ENCODE measurements at regions not wholly inside any gene's neighbourhood (a gene's known extent, or its start where the extent isn't known, plus 50 kb on each side); places are given as distances from the start of the nearest gene placed in this dataset.
"Not testable (repeated sequence)": the region's sequence is repeated elsewhere in the genome, so short reads cannot be mapped to it uniquely, and the experiment has no call there.

DNA sequence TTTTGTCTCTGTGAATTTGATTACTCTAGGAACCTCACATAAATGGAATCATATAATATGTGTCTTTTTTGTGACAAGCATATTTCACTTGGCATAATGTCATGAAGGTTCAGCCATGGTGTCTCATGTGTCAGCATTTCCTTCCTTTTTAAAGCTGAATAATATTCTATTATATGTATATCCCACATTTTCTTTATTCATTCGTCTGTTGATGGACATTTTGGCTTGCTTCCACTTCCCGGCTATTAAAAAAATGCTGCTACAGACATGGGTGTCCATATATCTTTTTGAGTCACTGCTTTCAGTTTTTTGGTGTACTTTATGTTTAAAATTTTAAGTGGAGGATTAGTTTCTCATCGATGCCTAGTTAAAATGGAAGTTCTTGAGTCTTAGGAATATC lies 59.8 kb upstream of the C5orf63 start:
- H3K9me3 ChIP-seq (ENCODE audit: control insufficient read depth, low read length), result no peaks in the 10 kb centered on the region
- no peaks in the 10 kb centered on the region for H3K36me3 ChIP-seq (ENCODE audit: control insufficient read depth, insufficient read depth, low read length)
- H3K27me3 ChIP-seq (ENCODE audit: control insufficient read depth, insufficient read depth, low read length), result no peaks in the 10 kb centered on the region
- no peak overlapping the region for H3K4me3 ChIP-seq (ENCODE audit: low read length)
- H3K4me1 ChIP-seq (ENCODE audit: control insufficient read depth, insufficient read depth, low read length), result no peaks in the 10 kb centered on the region
- H3K9ac ChIP-seq (ENCODE audit: low read length), result no peak overlapping the region

DNA sequence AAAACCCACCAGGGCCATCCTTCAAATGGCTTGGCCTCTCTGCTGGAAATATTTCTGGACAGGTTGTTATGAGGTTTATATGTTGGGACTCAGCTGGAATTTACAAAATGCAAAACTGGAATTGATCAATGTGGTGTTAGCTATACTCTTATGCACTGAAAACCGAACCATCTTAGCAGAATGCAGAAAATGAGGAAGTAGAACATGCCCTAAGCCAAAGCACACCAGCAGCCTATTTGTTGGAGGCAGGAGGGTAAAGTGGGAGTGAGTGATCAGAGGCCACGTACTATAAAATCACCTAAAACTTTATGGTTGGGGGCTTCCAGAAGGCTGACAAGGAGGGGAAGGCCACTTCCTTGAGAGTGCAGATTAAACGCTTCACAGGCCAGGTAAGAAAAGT lies 63.6 kb upstream of the C5orf63 start:
- H3K36me3 ChIP-seq (ENCODE audit: control insufficient read depth, insufficient read depth, low read length), result no peaks in the 10 kb centered on the region
- H3K27me3 ChIP-seq (ENCODE audit: control insufficient read depth, insufficient read depth, low read length), result no peaks in the 10 kb centered on the region
- no peak overlapping the region for H3K4me3 ChIP-seq (ENCODE audit: low read length)
- H3K9me3 ChIP-seq (ENCODE audit: control insufficient read depth, low read length), result no peaks in the 10 kb centered on the region
- H3K9ac ChIP-seq (ENCODE audit: low read length), result no peak overlapping the region
- no peaks in the 10 kb centered on the region for H3K4me1 ChIP-seq (ENCODE audit: control insufficient read depth, insufficient read depth, low read length)

- Histone ChIP-seq H3K36me3 (ENCODE audit: control insufficient read depth, insufficient read depth, low read length) (no peaks in the 10 kb centered on the region), H3K27me3 (ENCODE audit: control insufficient read depth, insufficient read depth, low read length) (no peaks in the 10 kb centered on the region), H3K9me3 (ENCODE audit: control insufficient read depth, low read length) (no peaks in the 10 kb centered on the region), H3K9ac (ENCODE audit: low read length) (no peak overlapping the region), H3K4me1 (ENCODE audit: control insufficient read depth, insufficient read depth, low read length) (no peaks in the 10 kb centered on the region), H3K4me3 (ENCODE audit: low read length) (no peak overlapping the region)
Observed at GRCh38 chr5:127143722-127144121, 70.4 kb upstream of the C5orf63 start.

GRCh38 chr5:127153031-127153430 lies 79.7 kb upstream of the C5orf63 start:
- no peaks in the 10 kb centered on the region for H3K27me3 ChIP-seq (ENCODE audit: control insufficient read depth, insufficient read depth, low read length)
- no peaks in the 10 kb centered on the region for H3K36me3 ChIP-seq (ENCODE audit: control insufficient read depth, insufficient read depth, low read length)
- H3K4me1 ChIP-seq (ENCODE audit: control insufficient read depth, insufficient read depth, low read length), result no peaks in the 10 kb centered on the region
- no peak overlapping the region for H3K9ac ChIP-seq (ENCODE audit: low read length)
- no peaks in the 10 kb centered on the region for H3K9me3 ChIP-seq (ENCODE audit: control insufficient read depth, low read length)
- H3K4me3 ChIP-seq (ENCODE audit: low read length), result no peak overlapping the region

GRCh38 chr5:127153521-127153920 lies 80.2 kb upstream of the C5orf63 start:
- Histone ChIP-seq H3K9me3 (ENCODE audit: control insufficient read depth, low read length) (no peaks in the 10 kb centered on the region), H3K4me3 (ENCODE audit: low read length) (no peak overlapping the region), H3K9ac (ENCODE audit: low read length) (no peak overlapping the region), H3K4me1 (ENCODE audit: control insufficient read depth, insufficient read depth, low read length) (no peaks in the 10 kb centered on the region), H3K27me3 (ENCODE audit: control insufficient read depth, insufficient read depth, low read length) (no peaks in the 10 kb centered on the region), H3K36me3 (ENCODE audit: control insufficient read depth, insufficient read depth, low read length) (no peaks in the 10 kb centered on the region)

DNA sequence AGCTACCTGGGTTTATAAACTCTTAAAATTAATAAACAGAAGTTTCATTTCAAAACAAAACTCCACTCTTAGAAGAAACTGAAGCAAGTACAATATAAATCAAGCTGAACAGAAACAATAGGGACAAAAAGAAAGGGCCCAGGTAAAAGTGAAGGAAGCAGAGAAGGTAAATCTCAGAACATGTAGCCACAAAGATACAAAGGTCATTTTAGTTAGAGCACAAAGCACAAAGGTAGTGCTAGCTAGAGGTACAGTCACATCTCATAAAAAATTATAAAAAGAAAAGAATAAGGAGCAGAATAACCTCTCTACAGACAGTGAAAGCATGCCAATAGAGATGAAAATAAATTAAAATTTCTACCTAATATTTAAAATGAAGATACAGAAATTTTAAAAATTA lies 90.4 kb upstream of the C5orf63 start:
- no peaks in the 10 kb centered on the region for H3K27me3 ChIP-seq (ENCODE audit: control insufficient read depth, insufficient read depth, low read length)
- H3K4me1 ChIP-seq (ENCODE audit: control insufficient read depth, insufficient read depth, low read length), result peaks cover 3% of the 10 kb centered on the region
- H3K4me3 ChIP-seq (ENCODE audit: low read length), result no peak overlapping the region
- H3K36me3 ChIP-seq (ENCODE audit: control insufficient read depth, insufficient read depth, low read length), result no peaks in the 10 kb centered on the region
- H3K9ac ChIP-seq (ENCODE audit: low read length), result no peak overlapping the region
- H3K9me3 ChIP-seq (ENCODE audit: control insufficient read depth, low read length), result no peaks in the 10 kb centered on the region

DNA sequence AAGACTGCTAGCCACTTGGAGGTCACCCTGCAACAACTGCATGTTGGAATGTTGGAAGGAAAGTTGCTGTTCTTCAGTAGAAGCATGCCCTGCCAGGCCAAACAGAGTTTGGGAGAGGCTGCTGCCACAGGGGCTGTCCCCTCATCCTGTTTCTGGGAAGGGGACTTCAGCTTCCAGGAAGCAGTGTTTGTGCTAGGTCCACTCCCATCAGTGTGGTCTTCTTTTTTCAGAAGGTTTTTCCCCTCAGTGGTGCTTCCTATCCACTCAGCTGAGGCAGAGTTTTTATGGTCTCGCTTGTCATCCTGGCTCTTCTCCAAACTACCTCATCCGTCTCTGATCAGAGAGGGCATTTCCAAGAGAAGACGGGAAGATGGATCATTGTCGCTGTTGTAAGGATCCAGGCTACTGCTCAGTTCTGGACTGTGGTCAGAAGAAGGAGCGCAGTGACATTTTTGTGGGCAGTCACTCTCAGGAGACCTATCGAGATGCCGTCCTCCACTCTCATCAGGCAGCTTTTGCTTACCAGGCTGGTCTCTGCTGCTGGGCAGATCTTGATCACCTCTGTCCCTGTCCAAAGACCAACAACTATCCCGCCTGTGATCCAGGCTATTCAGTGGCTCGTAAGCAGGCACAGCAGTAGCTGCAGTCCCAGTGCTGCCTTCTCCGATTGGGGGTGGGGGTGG lies 97.8 kb upstream of the C5orf63 start:
- no peak overlapping the region for H3K4me3 ChIP-seq (ENCODE audit: low read length)

DNA sequence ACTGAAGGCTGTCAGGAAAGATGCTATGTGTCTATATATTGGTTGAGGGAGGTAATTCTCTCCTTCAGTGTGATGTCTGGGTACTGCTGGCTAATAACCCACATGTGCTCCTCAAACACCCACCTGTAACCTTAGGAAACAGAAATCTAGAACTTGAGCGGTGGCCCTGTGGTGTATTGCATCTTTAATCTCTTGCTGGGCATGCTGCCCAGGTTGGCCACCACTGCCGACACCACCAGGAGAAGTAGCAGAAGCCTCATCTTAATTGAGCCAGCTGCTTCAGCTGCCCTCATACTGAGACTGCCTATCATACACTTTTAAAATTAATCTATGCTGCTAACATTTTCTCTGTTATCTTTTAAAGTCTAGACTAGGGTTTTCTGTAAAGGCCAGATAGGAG lies 103.5 kb upstream of the C5orf63 start:
- Histone ChIP-seq H3K36me3 (ENCODE audit: control insufficient read depth, insufficient read depth, low read length) (no peaks in the 10 kb centered on the region), H3K27me3 (ENCODE audit: control insufficient read depth, insufficient read depth, low read length) (no peaks in the 10 kb centered on the region), H3K9me3 (ENCODE audit: control insufficient read depth, low read length) (no peaks in the 10 kb centered on the region), H3K9ac (ENCODE audit: low read length) (no peak overlapping the region), H3K4me3 (ENCODE audit: low read length) (no peak overlapping the region), H3K4me1 (ENCODE audit: control insufficient read depth, insufficient read depth, low read length) (no peaks in the 10 kb centered on the region)

More for the DNA sequence above, 97.8 kb upstream of the C5orf63 start:
- no peaks in the 10 kb centered on the region for H3K4me1 ChIP-seq (ENCODE audit: control insufficient read depth, insufficient read depth, low read length)
- H3K9ac ChIP-seq (ENCODE audit: low read length), result no peak overlapping the region
- no peaks in the 10 kb centered on the region for H3K36me3 ChIP-seq (ENCODE audit: control insufficient read depth, insufficient read depth, low read length)
- H3K9me3 ChIP-seq (ENCODE audit: control insufficient read depth, low read length), result no peaks in the 10 kb centered on the region
- H3K27me3 ChIP-seq (ENCODE audit: control insufficient read depth, insufficient read depth, low read length), result no peaks in the 10 kb centered on the region

DNA sequence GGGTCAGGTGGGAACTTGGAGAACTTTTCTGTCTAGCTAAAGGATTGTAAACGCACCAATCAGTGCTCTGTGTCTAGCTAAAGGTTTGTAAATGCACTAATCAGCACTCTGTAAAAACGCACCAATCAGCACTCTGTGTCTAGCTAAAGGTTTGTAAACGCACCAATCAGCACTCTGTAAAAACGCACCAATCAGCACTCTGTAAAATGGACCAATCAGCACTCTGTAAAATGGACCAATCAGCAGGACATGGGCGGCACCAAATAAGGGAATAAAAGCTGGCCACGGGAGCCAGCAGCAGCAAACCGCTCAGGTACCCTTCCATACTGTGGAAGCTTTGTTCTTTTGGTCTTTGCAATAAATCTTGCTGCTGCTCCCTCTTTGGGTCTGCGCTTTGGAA lies 108.0 kb upstream of the MEGF10 start:
- not testable (repeated sequence) for H3K9me3 ChIP-seq (ENCODE audit: control insufficient read depth, low read length); H3K4me1 ChIP-seq (ENCODE audit: control insufficient read depth, insufficient read depth, low read length); H3K36me3 ChIP-seq (ENCODE audit: control insufficient read depth, insufficient read depth, low read length); H3K9ac ChIP-seq (ENCODE audit: low read length); H3K4me3 ChIP-seq (ENCODE audit: low read length); H3K27me3 ChIP-seq (ENCODE audit: control insufficient read depth, insufficient read depth, low read length)

GRCh38 chr5:127183332-127183731 lies 107.3 kb upstream of the MEGF10 start:
- Histone ChIP-seq H3K4me3 (ENCODE audit: low read length) (no peak overlapping the region), H3K4me1 (ENCODE audit: control insufficient read depth, insufficient read depth, low read length) (no peaks in the 10 kb centered on the region), H3K9me3 (ENCODE audit: control insufficient read depth, low read length) (no peaks in the 10 kb centered on the region), H3K27me3 (ENCODE audit: control insufficient read depth, insufficient read depth, low read length) (no peaks in the 10 kb centered on the region), H3K36me3 (ENCODE audit: control insufficient read depth, insufficient read depth, low read length) (no peaks in the 10 kb centered on the region), H3K9ac (ENCODE audit: low read length) (no peak overlapping the region)

GRCh38 chr5:127184851-127185250 lies 105.7 kb upstream of the MEGF10 start:
- Histone ChIP-seq H3K9me3 (ENCODE audit: control insufficient read depth, low read length) (no peaks in the 10 kb centered on the region), H3K9ac (ENCODE audit: low read length) (no peak overlapping the region), H3K4me3 (ENCODE audit: low read length) (no peak overlapping the region), H3K27me3 (ENCODE audit: control insufficient read depth, insufficient read depth, low read length) (no peaks in the 10 kb centered on the region), H3K4me1 (ENCODE audit: control insufficient read depth, insufficient read depth, low read length) (no peaks in the 10 kb centered on the region), H3K36me3 (ENCODE audit: control insufficient read depth, insufficient read depth, low read length) (no peaks in the 10 kb centered on the region)

DNA sequence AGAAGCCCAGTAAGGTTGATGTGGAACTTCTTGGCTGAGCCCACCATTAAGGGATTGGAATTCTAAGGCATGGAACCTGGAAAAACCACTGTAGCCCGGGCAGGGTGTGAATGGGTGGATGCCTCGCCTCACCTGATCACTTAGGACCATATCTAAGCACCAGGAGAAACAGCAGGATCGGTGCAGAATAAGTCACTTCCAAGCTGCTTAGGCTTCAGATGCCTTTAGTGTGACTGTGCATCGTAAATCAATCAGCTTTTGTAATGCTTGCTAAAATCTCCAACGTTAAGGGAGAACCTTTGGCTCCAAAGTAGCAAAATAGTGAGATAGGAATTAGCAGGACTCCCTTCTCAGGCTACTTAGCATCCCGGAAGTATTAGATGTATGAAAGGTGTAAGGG lies 103.9 kb upstream of the MEGF10 start:
- no peaks in the 10 kb centered on the region for H3K27me3 ChIP-seq (ENCODE audit: control insufficient read depth, insufficient read depth, low read length)
- no peaks in the 10 kb centered on the region for H3K36me3 ChIP-seq (ENCODE audit: control insufficient read depth, insufficient read depth, low read length)
- H3K4me1 ChIP-seq (ENCODE audit: control insufficient read depth, insufficient read depth, low read length), result no peaks in the 10 kb centered on the region
- no peaks in the 10 kb centered on the region for H3K9me3 ChIP-seq (ENCODE audit: control insufficient read depth, low read length)
- H3K9ac ChIP-seq (ENCODE audit: low read length), result no peak overlapping the region
- no peak overlapping the region for H3K4me3 ChIP-seq (ENCODE audit: low read length)

DNA sequence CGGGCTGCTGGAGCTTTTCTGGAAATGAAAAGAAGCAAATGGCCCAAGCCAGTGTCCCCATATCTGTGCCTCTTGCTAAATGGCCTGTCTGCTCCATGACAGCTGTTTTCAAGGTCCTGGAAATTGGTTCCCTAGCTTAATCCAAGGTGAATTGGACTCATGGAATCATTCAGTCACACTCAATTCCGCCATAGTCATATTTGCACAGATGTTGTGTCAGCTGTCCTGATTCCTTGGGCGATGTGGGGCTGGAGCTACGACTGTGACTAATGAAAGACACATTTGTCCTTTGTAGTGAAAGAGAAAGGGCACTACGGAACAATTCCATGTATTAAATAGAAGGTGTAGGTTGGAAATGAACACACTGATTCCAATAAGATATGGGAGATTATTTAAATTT lies 102.9 kb upstream of the MEGF10 start:
- no peak overlapping the region for H3K9ac ChIP-seq (ENCODE audit: low read length)
- H3K9me3 ChIP-seq (ENCODE audit: control insufficient read depth, low read length), result no peaks in the 10 kb centered on the region
- H3K36me3 ChIP-seq (ENCODE audit: control insufficient read depth, insufficient read depth, low read length), result no peaks in the 10 kb centered on the region
- H3K27me3 ChIP-seq (ENCODE audit: control insufficient read depth, insufficient read depth, low read length), result no peaks in the 10 kb centered on the region
- no peak overlapping the region for H3K4me3 ChIP-seq (ENCODE audit: low read length)
- H3K4me1 ChIP-seq (ENCODE audit: control insufficient read depth, insufficient read depth, low read length), result peaks cover 4% of the 10 kb centered on the region

Data from mucosa of stomach (tissue), 1 donor.